SU-DHL-6 (cell line): ENCODE measurements at regions not wholly inside any gene's neighbourhood (a gene's known extent, or its start where the extent isn't known, plus 50 kb on each side); places are given as distances from the start of the nearest gene placed in this dataset.

Source experiments
- H2AFZ ChIP-seq: fragments of 200-600 bp; sonication (generic); 2 replicates; pipeline ENCODE4 v1.6.1; 2014; ENCODE audit warnings: low read depth, mild to moderate bottlenecking, moderate library complexity, mixed read lengths, antibody characterized with exemption, low read length; ENCODE audit not compliant: severe bottlenecking
- H3F3A ChIP-seq: fragments of 200-600 bp; shearing (Covaris generic); 2 replicates; pipeline ENCODE4 v1.6.0; 2016; ENCODE audit warnings: antibody characterized with exemption, mild to moderate bottlenecking; ENCODE audit not compliant: insufficient read depth
- H3K27ac ChIP-seq: fragments of 200-600 bp; sonication (generic); 2 replicates; pipeline ENCODE4 v1.5.1; 2016; ENCODE audit warnings: low read depth, mild to moderate bottlenecking, low read length, moderate library complexity, mixed read lengths
- H3K27me3 ChIP-seq: fragments of 200-600 bp; sonication (generic), shearing (Covaris generic); 2 replicates; pipeline ENCODE4 v1.6.0; 2014; ENCODE audit warnings: mild to moderate bottlenecking, low read length
- H3K36me3 ChIP-seq: fragments of 200-600 bp; sonication (generic); 2 replicates; pipeline ENCODE4 v1.6.1; 2014; ENCODE audit warnings: mild to moderate bottlenecking, low read length, mixed read lengths
- H3K4me2 ChIP-seq: fragments of 300-600, 200-600 bp; shearing (Covaris generic), sonication (generic); 2 replicates; pipeline ENCODE4 v1.6.0; 2014; ENCODE audit warnings: low read length, low read depth, mild to moderate bottlenecking; ENCODE audit not compliant: poor library complexity, severe bottlenecking
- H3K4me3 ChIP-seq: fragments of 200-600 bp; sonication (generic); 2 replicates; pipeline ENCODE4 v1.5.1; 2014; ENCODE audit warnings: antibody characterized with exemption, low read length, mild to moderate bottlenecking, mixed read lengths; ENCODE audit not compliant: insufficient read depth, poor library complexity, severe bottlenecking
- H3K79me2 ChIP-seq: fragments of 200-600 bp; sonication (generic); 2 replicates; pipeline ENCODE4 v1.6.1; 2014; ENCODE audit warnings: mild to moderate bottlenecking, low read length, moderate library complexity; ENCODE audit not compliant: insufficient read depth
- H3K9ac ChIP-seq: fragments of 200-600 bp; sonication (generic); 2 replicates; pipeline ENCODE4 v1.7.0; 2014; ENCODE audit warnings: mild to moderate bottlenecking, low read length
- H3K9me2 ChIP-seq: fragments of 200-600 bp; sonication (generic); replicated peaks from 2 replicates; pipeline ENCODE4 v1.6.1; 2014; ENCODE audit warnings: low read length; ENCODE audit not compliant: insufficient read depth
- H3K9me3 ChIP-seq: fragments of 200-600 bp; sonication (generic); 2 replicates; pipeline ENCODE4 v1.6.1; 2014; ENCODE audit warnings: low read length, mixed read lengths; ENCODE audit not compliant: insufficient read depth
- H4K20me1 ChIP-seq: fragments of 200-600 bp; sonication (generic); 2 replicates; pipeline ENCODE4 v1.6.1; 2014; ENCODE audit warnings: low read depth, mild to moderate bottlenecking, antibody characterized with exemption, low read length, moderate library complexity, mixed read lengths
- EZH2phosphoT487 ChIP-seq: fragments of 200-600 bp; sonication (generic), shearing (Covaris generic); conservative IDR thresholded peaks from 2 replicates; pipeline ENCODE4 v1.6.1; 2018; ENCODE audit warnings: mild to moderate bottlenecking, antibody characterized with exemption, low read length, moderate library complexity, mixed read lengths
- TF ChIP-seq, protein P1 (sequence below): fragments of 200-600 bp; sonication (generic); IDR thresholded peaks from one replicate; pipeline ENCODE4 v1.5.1; 2017; ENCODE audit warnings: antibody characterized with exemption, mild to moderate bottlenecking, low read length, moderate library complexity; ENCODE audit not compliant: insufficient read depth, poor library complexity, severe bottlenecking

DNA sequence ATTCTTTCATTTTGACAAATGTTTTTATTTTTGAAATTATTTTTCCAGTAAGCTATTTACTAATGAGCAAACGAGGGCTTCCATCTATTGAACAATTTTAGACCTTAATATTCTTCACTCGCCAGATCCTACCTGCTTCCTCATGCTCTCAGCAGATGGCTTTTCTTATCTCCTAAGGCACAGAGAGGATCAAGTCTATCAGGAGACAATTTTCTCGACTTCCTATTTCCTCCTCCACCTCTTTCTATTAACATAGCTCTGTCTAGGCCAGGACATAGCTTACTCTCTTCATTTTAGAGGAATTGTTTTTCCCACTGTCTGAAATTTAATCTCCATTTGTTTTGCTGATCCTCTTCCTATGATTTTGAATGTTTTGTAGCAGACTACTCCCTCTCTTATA, 87.0 kb upstream of the MAN1A1 start:
- no peaks in the 10 kb centered on the region for H3K27me3 ChIP-seq
- H3K27ac ChIP-seq, result no peak overlapping the region
- H3K9me2 ChIP-seq, result no peaks in the 10 kb centered on the region
- H2AFZ ChIP-seq, result no peak overlapping the region
- H4K20me1 ChIP-seq, result 0 out of 2 replicates have a peak, but pooled peaks cover 2% of the 10 kb centered on the region
- H3F3A ChIP-seq, result no peaks in the 10 kb centered on the region
- no peak overlapping the region for H3K9ac ChIP-seq
- no peaks in the 10 kb centered on the region for H3K9me3 ChIP-seq
- H3K36me3 ChIP-seq, result no peaks in the 10 kb centered on the region
- TF ChIP-seq, protein P1, sequence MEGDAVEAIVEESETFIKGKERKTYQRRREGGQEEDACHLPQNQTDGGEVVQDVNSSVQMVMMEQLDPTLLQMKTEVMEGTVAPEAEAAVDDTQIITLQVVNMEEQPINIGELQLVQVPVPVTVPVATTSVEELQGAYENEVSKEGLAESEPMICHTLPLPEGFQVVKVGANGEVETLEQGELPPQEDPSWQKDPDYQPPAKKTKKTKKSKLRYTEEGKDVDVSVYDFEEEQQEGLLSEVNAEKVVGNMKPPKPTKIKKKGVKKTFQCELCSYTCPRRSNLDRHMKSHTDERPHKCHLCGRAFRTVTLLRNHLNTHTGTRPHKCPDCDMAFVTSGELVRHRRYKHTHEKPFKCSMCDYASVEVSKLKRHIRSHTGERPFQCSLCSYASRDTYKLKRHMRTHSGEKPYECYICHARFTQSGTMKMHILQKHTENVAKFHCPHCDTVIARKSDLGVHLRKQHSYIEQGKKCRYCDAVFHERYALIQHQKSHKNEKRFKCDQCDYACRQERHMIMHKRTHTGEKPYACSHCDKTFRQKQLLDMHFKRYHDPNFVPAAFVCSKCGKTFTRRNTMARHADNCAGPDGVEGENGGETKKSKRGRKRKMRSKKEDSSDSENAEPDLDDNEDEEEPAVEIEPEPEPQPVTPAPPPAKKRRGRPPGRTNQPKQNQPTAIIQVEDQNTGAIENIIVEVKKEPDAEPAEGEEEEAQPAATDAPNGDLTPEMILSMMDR, result no peak
- no peak for TF ChIP-seq EZH2phosphoT487
- no peak overlapping the region for H3K4me2 ChIP-seq
- H3K79me2 ChIP-seq, result no peaks in the 10 kb centered on the region
- no peak overlapping the region for H3K4me3 ChIP-seq

DNA sequence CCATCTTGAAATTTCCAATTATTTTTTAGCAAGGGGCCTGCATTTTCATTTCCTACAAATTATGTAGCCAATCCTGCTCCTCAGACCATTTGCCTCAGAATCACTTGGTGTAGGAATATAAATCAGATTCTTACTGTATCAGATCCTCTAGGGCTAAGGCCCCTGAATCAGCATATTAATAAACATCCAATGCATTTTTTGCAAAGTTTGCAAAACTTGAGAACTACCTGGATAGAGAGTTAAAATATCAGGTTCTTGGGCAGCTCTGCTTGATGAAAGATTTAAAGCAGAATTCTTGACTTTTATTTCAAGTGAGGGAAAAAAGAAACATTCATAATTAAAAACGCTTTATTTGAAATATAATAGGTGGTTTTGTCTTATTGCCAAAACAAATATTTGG, 82.2 kb upstream of the MAN1A1 start:
- Histone ChIP-seq H3K79me2 (no peaks in the 10 kb centered on the region), H3K36me3 (no peaks in the 10 kb centered on the region), H3K9me2 (no peaks in the 10 kb centered on the region), H3K4me2 (no peak overlapping the region), H3K4me3 (no peak overlapping the region), H3K27me3 (no peaks in the 10 kb centered on the region), H3K9me3 (no peaks in the 10 kb centered on the region), H3F3A (no peaks in the 10 kb centered on the region), H3K27ac (no peak overlapping the region), H2AFZ (no peak overlapping the region), H4K20me1 (0 out of 2 replicates have a peak, but pooled peaks cover 2% of the 10 kb centered on the region), H3K9ac (no peak overlapping the region)
- TF ChIP-seq, protein P1, result no peak
- TF ChIP-seq EZH2phosphoT487, result no peak

DNA sequence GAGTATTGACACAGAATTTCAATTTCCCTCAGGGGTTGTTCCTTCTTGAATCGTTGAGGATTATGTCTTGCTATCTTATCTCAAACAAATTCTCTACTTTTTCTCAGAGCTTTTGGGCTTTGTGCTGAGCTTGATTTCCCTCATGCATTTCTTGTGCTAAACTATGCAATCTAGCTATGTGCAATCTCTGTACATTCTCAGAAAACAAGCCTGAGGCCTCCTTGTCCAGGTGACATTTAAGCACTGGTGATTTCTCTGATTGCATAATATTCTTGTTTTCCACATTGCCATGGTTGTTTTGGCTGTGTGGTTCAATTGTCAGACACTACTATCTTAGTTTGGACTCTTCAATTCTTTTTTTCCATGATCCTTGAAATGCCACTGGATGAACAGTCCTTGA, 81.2 kb upstream of the MAN1A1 start:
- H4K20me1 ChIP-seq, result no peaks in the 10 kb centered on the region
- TF ChIP-seq EZH2phosphoT487, result no peak
- TF ChIP-seq, protein P1, result no peak
- H3K9me2 ChIP-seq, result no peaks in the 10 kb centered on the region
- H3K79me2 ChIP-seq, result no peaks in the 10 kb centered on the region
- H3K9ac ChIP-seq, result no peak overlapping the region
- H3K4me2 ChIP-seq, result no peak overlapping the region
- no peak overlapping the region for H2AFZ ChIP-seq
- H3K27ac ChIP-seq, result no peak overlapping the region
- no peaks in the 10 kb centered on the region for H3K9me3 ChIP-seq
- no peaks in the 10 kb centered on the region for H3F3A ChIP-seq
- H3K27me3 ChIP-seq, result no peaks in the 10 kb centered on the region
- no peak overlapping the region for H3K4me3 ChIP-seq
- no peaks in the 10 kb centered on the region for H3K36me3 ChIP-seq

DNA sequence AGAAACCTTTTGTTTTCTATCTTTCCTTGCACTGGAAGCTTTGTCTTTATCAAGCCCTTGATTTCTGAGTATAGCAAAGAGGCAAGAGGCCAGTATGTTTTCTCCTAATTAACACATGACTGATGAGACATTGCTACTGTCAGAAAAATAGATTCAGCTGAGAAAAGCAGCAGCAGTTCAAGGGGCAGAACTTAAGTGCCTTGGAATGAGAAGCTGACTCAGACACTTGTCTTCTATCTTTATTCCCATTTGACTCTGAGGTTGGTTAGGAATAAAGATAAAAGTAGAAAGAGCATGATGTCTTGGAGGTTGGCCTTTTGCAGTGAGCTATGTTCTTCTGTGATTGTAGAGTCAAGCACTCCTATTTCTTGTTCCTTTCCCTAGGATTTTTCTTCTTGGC, 79.1 kb upstream of the MAN1A1 start:
- Histone ChIP-seq H3K9me3 (no peaks in the 10 kb centered on the region), H3K4me3 (no peak overlapping the region), H3K27me3 (no peaks in the 10 kb centered on the region), H3K36me3 (no peaks in the 10 kb centered on the region), H3F3A (no peaks in the 10 kb centered on the region), H2AFZ (no peak overlapping the region), H3K9ac (no peak overlapping the region), H3K4me2 (no peak overlapping the region), H3K9me2 (no peaks in the 10 kb centered on the region), H3K27ac (no peak overlapping the region), H3K79me2 (no peaks in the 10 kb centered on the region), H4K20me1 (no peaks in the 10 kb centered on the region)
- no peak for TF ChIP-seq EZH2phosphoT487
- TF ChIP-seq, protein P1, result no peak
